BJ (cell line): ENCODE measurements at regions not wholly inside any gene's neighbourhood (a gene's known extent, or its start where the extent isn't known, plus 50 kb on each side); places are given as distances from the start of the nearest gene placed in this dataset.

Source experiments
- CTCF ChIA-PET: fragments of 350-600 bp; formaldehyde crosslinking; extraction: SDS; loops from one replicate; lab custom pipeline; 2021; ENCODE audit warnings: antibody characterized with exemption, inconsistent platforms; lab: Yijun Ruan, JAX
- POLR2A ChIA-PET: fragments of 300-600 bp; sonication (Branson Sonifier 250); formaldehyde crosslinking; extraction: SDS; loops from one replicate; lab custom pipeline; 2021; ENCODE audit warnings: antibody characterized with exemption; lab: Charles Lee
- DNase-seq: peaks from one replicate; pipeline ENCODE4 v3.0.0-alpha.2; 2011; ENCODE audit warnings: low read depth
- H3K27me3 ChIP-seq: 2 replicates; pipeline ENCODE4 v1.6.0; 2011; ENCODE audit warnings: low read length; ENCODE audit not compliant: control insufficient read depth, insufficient read depth
- H3K36me3 ChIP-seq: 2 replicates; pipeline ENCODE4 v1.5.1; 2011; ENCODE audit warnings: low read length; ENCODE audit not compliant: control insufficient read depth, insufficient read depth
- H3K4me3 ChIP-seq: 2 replicates; pipeline ENCODE4 v1.5.1; 2011; ENCODE audit warnings: low read depth, mild to moderate bottlenecking, control low read depth, low read length
- CTCF ChIP-seq: IDR thresholded peaks from 2 replicates; pipeline ENCODE4 v1.5.1; 2011; ENCODE audit warnings: low read depth, mild to moderate bottlenecking, control low read depth, inconsistent platforms, low read length, moderate library complexity; ENCODE audit not compliant: insufficient read depth

GRCh38 chr14:85895603-85896002 is 365.7 kb downstream of the FLRT2 start:
- no peak overlapping the region for H3K4me3 ChIP-seq
- ChIA-PET POLR2A (no interaction called here), CTCF (no interaction called here)
- no peak for DNase-seq
- H3K36me3 ChIP-seq: no peaks in the 10 kb centered on the region
- TF ChIP-seq CTCF: no peak
- no peaks in the 10 kb centered on the region for H3K27me3 ChIP-seq

GRCh38 chr14:85892251-85892650 is 362.3 kb downstream of the FLRT2 start:
- Histone ChIP-seq H3K36me3 (no peaks in the 10 kb centered on the region), H3K27me3 (no peaks in the 10 kb centered on the region), H3K4me3 (no peak overlapping the region)
- POLR2A ChIA-PET: no interaction called here
- no peak for TF ChIP-seq CTCF
- CTCF ChIA-PET: no interaction called here
- DNase-seq: no peak

GRCh38 chr14:85883966-85884365 is 354.0 kb downstream of the FLRT2 start:
- CTCF ChIA-PET: no interaction called here

GRCh38 chr14:85883101-85883500 is 353.2 kb downstream of the FLRT2 start:
- Histone ChIP-seq H3K27me3 (no peaks in the 10 kb centered on the region), H3K36me3 (no peaks in the 10 kb centered on the region), H3K4me3 (no peak overlapping the region)
- CTCF ChIA-PET: interaction anchor here (0.9 kb wide), 1 partner anchor 1022 kb away, joined by 3 read pairs; no protein-coding TSS in a partner anchor
- no peak for DNase-seq
- POLR2A ChIA-PET: no interaction called here
- TF ChIP-seq CTCF: no peak

More at GRCh38 chr14:85883966-85884365, 354.0 kb downstream of the FLRT2 start:
- POLR2A ChIA-PET: no interaction called here
- DNase-seq: no peak
- Histone ChIP-seq H3K36me3 (no peaks in the 10 kb centered on the region), H3K27me3 (no peaks in the 10 kb centered on the region), H3K4me3 (no peak overlapping the region)
- TF ChIP-seq CTCF: no peak

GRCh38 chr14:85881935-85882334 is 352.0 kb downstream of the FLRT2 start:
- H3K27me3 ChIP-seq: no peaks in the 10 kb centered on the region
- TF ChIP-seq CTCF: no peak
- no peak for DNase-seq
- POLR2A ChIA-PET: no interaction called here
- CTCF ChIA-PET: no interaction called here
- no peaks in the 10 kb centered on the region for H3K36me3 ChIP-seq
- H3K4me3 ChIP-seq: no peak overlapping the region
